Ovary (tissue), 3 donors: ENCODE measurements at regions not wholly inside any gene's neighbourhood (a gene's known extent, or its start where the extent isn't known, plus 50 kb on each side); places are given as distances from the start of the nearest gene placed in this dataset.
"Not testable (repeated sequence)": the region's sequence is repeated elsewhere in the genome, so short reads cannot be mapped to it uniquely, and the experiment has no call there.

Experiments used
- CTCF ChIP-seq, 3 donors: fragments of 450-650 bp in 2 of 3; fragments of 200-600 bp in 1 of 3; IDR thresholded peaks; one replicate each; pipeline versions ENCODE4 v1.5.1 to v1.8.0; 2016 to 2022; ENCODE audit warnings: antibody characterized with exemption in 3 of 3, mild to moderate bottlenecking in 1 of 3
- EP300 ChIP-seq: sonication (generic); formaldehyde crosslinking; IDR thresholded peaks from one replicate; pipeline ENCODE4 v1.6.1; 2017; ENCODE audit warnings: antibody characterized with exemption
- POLR2A ChIP-seq: fragments of 450-650 bp; IDR thresholded peaks from one replicate; pipeline ENCODE4 v1.6.1; 2017; ENCODE audit warnings: antibody characterized with exemption, mild to moderate bottlenecking, moderate library complexity
- donor health status: DM: no; HTN: no; CAD: no.

- not testable (repeated sequence) for TF ChIP-seq CTCF (IDR thresholded peaks at IDR 0.05); POLR2A; EP300
Measured at GRCh38 chr5:87576306-87576705, 163.6 kb upstream of the CCNH start.
